ENCODE measurements at regions not wholly inside any gene's neighbourhood (a gene's known extent, or its start where the extent isn't known, plus 50 kb on each side); places are given as distances from the start of the nearest gene placed in this dataset.
"Not testable (repeated sequence)": the region's sequence is repeated elsewhere in the genome, so short reads cannot be mapped to it uniquely, and the experiment has no call there.

DNA sequence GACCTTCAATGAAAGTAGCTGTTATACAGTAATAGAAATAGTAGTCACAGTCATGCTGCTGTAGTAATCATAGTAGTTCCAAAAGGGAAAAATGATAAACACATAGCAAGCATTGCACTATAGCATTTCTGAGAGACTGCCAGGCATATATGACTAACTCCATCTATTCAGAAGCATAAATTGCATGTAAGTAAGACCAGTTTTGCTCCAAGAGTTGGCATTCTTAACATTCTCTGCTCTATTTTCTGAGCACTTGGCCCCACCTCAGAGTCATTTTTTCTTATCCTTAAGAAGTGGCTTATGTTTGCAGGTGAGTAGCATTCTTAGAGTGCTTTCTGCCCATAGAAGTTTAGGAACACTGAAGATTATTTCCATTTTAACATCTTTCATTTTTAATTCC, 490.3 kb upstream of the TECRL start:
- TF ChIP-seq, protein P1, sequence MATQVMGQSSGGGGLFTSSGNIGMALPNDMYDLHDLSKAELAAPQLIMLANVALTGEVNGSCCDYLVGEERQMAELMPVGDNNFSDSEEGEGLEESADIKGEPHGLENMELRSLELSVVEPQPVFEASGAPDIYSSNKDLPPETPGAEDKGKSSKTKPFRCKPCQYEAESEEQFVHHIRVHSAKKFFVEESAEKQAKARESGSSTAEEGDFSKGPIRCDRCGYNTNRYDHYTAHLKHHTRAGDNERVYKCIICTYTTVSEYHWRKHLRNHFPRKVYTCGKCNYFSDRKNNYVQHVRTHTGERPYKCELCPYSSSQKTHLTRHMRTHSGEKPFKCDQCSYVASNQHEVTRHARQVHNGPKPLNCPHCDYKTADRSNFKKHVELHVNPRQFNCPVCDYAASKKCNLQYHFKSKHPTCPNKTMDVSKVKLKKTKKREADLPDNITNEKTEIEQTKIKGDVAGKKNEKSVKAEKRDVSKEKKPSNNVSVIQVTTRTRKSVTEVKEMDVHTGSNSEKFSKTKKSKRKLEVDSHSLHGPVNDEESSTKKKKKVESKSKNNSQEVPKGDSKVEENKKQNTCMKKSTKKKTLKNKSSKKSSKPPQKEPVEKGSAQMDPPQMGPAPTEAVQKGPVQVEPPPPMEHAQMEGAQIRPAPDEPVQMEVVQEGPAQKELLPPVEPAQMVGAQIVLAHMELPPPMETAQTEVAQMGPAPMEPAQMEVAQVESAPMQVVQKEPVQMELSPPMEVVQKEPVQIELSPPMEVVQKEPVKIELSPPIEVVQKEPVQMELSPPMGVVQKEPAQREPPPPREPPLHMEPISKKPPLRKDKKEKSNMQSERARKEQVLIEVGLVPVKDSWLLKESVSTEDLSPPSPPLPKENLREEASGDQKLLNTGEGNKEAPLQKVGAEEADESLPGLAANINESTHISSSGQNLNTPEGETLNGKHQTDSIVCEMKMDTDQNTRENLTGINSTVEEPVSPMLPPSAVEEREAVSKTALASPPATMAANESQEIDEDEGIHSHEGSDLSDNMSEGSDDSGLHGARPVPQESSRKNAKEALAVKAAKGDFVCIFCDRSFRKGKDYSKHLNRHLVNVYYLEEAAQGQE (IDR thresholded peaks at IDR 0.05; ENCODE audit: insufficient replicate concordance, low read depth), result no peak
- no peak for TF ChIP-seq POLR2AphosphoS5 (IDR thresholded peaks at IDR 0.05; ENCODE audit: low read depth)
- TF ChIP-seq, protein P2, sequence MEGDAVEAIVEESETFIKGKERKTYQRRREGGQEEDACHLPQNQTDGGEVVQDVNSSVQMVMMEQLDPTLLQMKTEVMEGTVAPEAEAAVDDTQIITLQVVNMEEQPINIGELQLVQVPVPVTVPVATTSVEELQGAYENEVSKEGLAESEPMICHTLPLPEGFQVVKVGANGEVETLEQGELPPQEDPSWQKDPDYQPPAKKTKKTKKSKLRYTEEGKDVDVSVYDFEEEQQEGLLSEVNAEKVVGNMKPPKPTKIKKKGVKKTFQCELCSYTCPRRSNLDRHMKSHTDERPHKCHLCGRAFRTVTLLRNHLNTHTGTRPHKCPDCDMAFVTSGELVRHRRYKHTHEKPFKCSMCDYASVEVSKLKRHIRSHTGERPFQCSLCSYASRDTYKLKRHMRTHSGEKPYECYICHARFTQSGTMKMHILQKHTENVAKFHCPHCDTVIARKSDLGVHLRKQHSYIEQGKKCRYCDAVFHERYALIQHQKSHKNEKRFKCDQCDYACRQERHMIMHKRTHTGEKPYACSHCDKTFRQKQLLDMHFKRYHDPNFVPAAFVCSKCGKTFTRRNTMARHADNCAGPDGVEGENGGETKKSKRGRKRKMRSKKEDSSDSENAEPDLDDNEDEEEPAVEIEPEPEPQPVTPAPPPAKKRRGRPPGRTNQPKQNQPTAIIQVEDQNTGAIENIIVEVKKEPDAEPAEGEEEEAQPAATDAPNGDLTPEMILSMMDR (IDR thresholded peaks at IDR 0.05; ENCODE audit: insufficient read depth, low read length), result no peak
- no peak for TF ChIP-seq GABPA (IDR thresholded peaks at IDR 0.05; ENCODE audit: low read depth)
- TF ChIP-seq SPI1 (IDR thresholded peaks at IDR 0.05; ENCODE audit: borderline replicate concordance, low read depth), result no peak
- H3K27me3 ChIP-seq (ENCODE audit: insufficient read depth, poor library complexity, severe bottlenecking), result no peaks in the 10 kb centered on the region
- no peak for DNase-seq (ENCODE audit: low read depth in 1 of 2, low spot score in 1 of 2)

DNA sequence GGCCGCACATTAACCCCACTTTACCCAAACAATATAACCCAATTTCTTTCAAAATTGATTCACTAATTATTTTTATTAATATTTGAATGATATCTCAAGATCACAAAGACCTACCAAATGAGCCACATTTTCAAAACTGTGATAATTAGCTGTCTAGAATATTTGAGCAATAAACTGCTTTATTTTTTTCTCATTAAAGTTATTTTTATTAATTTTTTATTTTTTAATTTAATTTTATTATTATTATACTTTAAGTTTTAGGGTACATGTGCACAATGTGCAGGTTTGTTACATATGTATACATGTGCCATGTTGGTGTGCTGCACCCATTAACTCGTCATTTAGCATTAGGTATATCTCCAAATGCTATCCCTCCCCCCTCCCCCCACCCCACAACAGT, 489.8 kb upstream of the TECRL start:
- H3K27me3 ChIP-seq (ENCODE audit: insufficient read depth, poor library complexity, severe bottlenecking); DNase-seq (ENCODE audit: low read depth in 1 of 2, low spot score in 1 of 2); H3K4me3 ChIP-seq (replicated peaks; ENCODE audit: insufficient read depth, low read length); H3K27ac ChIP-seq (replicated peaks): not testable (repeated sequence)

More for the DNA sequence above, 490.3 kb upstream of the TECRL start:
- Histone ChIP-seq H3K4me3 (replicated peaks; ENCODE audit: insufficient read depth, low read length) (no peak overlapping the region), H3K27ac (replicated peaks) (no peak overlapping the region)

DNA sequence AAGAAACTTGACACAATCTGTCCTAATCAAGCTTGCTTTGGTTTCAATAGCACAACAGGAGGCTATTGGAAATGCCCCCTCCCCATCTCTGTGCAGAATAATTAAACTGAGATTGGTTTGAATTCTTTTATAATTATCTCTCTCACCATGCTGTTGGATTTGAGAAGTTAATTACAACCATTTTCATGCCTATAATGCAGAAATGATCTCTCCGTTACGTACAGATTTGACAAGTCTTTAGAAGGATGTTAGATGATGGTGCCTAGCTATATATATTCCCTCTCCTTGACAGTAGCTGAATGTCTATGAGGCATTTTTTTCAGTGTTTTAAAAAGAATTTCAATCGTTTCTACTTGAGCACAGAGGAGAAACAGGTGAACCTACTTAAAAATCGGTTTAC, 488.4 kb upstream of the TECRL start:
- no peak overlapping the region for H3K27ac ChIP-seq (replicated peaks)
- no peak overlapping the region for H3K4me3 ChIP-seq (replicated peaks; ENCODE audit: insufficient read depth, low read length)
- TF ChIP-seq, protein P1 (IDR thresholded peaks at IDR 0.05; ENCODE audit: insufficient replicate concordance, low read depth), result no peak
- TF ChIP-seq POLR2AphosphoS5 (IDR thresholded peaks at IDR 0.05; ENCODE audit: low read depth) (no peak), GABPA (IDR thresholded peaks at IDR 0.05; ENCODE audit: low read depth) (no peak), SPI1 (IDR thresholded peaks at IDR 0.05; ENCODE audit: borderline replicate concordance, low read depth) (no peak)
- TF ChIP-seq, protein P2 (IDR thresholded peaks at IDR 0.05; ENCODE audit: insufficient read depth, low read length), result no peak
- DNase-seq (ENCODE audit: low read depth in 1 of 2, low spot score in 1 of 2), result no peak
- H3K27me3 ChIP-seq (ENCODE audit: insufficient read depth, poor library complexity, severe bottlenecking), result no peaks in the 10 kb centered on the region

DNA sequence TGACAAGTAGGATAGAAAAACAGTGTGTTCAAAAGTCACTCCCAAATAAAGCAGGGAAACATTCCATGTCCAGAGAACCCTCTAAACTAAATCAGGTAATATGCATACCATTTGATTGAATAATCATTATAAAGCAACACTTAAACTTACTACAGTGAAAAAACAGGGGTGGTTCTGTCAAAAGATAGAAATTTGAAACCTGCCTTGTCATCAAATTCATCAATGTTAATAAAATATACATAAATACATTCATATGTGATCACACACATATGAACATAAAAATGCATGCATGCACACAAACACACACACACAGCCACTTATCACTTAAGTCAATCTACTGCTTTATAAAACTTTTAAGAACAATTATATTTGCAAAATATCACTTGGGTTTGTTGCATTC, 485.8 kb upstream of the TECRL start:
- Histone ChIP-seq H3K4me3 (replicated peaks; ENCODE audit: insufficient read depth, low read length) (no peak overlapping the region), H3K27ac (replicated peaks) (no peak overlapping the region), H3K27me3 (ENCODE audit: insufficient read depth, poor library complexity, severe bottlenecking) (no peaks in the 10 kb centered on the region)
- TF ChIP-seq, protein P1 (IDR thresholded peaks at IDR 0.05; ENCODE audit: insufficient replicate concordance, low read depth), result no peak
- TF ChIP-seq POLR2AphosphoS5 (IDR thresholded peaks at IDR 0.05; ENCODE audit: low read depth) (no peak), GABPA (IDR thresholded peaks at IDR 0.05; ENCODE audit: low read depth) (no peak), SPI1 (IDR thresholded peaks at IDR 0.05; ENCODE audit: borderline replicate concordance, low read depth) (no peak)
- TF ChIP-seq, protein P2 (IDR thresholded peaks at IDR 0.05; ENCODE audit: insufficient read depth, low read length), result no peak
- no peak for DNase-seq (ENCODE audit: low read depth in 1 of 2, low spot score in 1 of 2)
